H9 (cell line): ENCODE measurements at regions not wholly inside any gene's neighbourhood (a gene's known extent, or its start where the extent isn't known, plus 50 kb on each side); places are given as distances from the start of the nearest gene placed in this dataset.

ENCODE experiments used
- DNase-seq: peaks from one replicate; pipeline ENCODE4 v3.0.0-alpha.2; 2017
- H2AFZ ChIP-seq: one replicate; pipeline ENCODE4 v1.6.1; 2013; ENCODE audit warnings: mild to moderate bottlenecking, low read length, control low read depth, moderate library complexity
- H2AK5ac ChIP-seq: 2 replicates; pipeline ENCODE4 v1.6.1; 2013; ENCODE audit warnings: low read length, control low read depth, mixed read lengths; ENCODE audit not compliant: insufficient read length
- H2BK120ac ChIP-seq: one replicate; pipeline ENCODE4 v1.6.1; 2013; ENCODE audit warnings: low read depth, mild to moderate bottlenecking, low read length, control low read depth, inconsistent platforms; ENCODE audit not compliant: poor library complexity, severe bottlenecking
- H2BK12ac ChIP-seq: 2 replicates; pipeline ENCODE4 v1.6.1; 2013; ENCODE audit warnings: low read length, control low read depth, mixed read lengths, low read depth; ENCODE audit not compliant: insufficient read length
- H2BK15ac ChIP-seq: 2 replicates; pipeline ENCODE4 v1.6.1; 2013; ENCODE audit warnings: low read depth, low read length, control low read depth
- H2BK20ac ChIP-seq: one replicate; pipeline ENCODE4 v1.6.1; 2013; ENCODE audit warnings: low read depth, mild to moderate bottlenecking, low read length, control low read depth, inconsistent platforms; ENCODE audit not compliant: poor library complexity, severe bottlenecking
- H2BK5ac ChIP-seq: 2 replicates; pipeline ENCODE4 v1.6.1; 2013; ENCODE audit warnings: low read length, control low read depth, mixed read lengths; ENCODE audit not compliant: insufficient read length
- H3K14ac ChIP-seq: 2 replicates; pipeline ENCODE4 v1.6.1; 2013; ENCODE audit warnings: low read length, control low read depth; ENCODE audit not compliant: insufficient read depth
- H3K18ac ChIP-seq: 2 replicates; pipeline ENCODE4 v1.6.1; 2013; ENCODE audit warnings: low read depth, mild to moderate bottlenecking, mixed read lengths, low read length, control low read depth; ENCODE audit not compliant: insufficient read length
- H3K23ac ChIP-seq: 2 replicates; pipeline ENCODE4 v1.6.1; 2013; ENCODE audit warnings: low read length, control low read depth, mixed read lengths, low read depth; ENCODE audit not compliant: insufficient read length
- H3K23me2 ChIP-seq: 2 replicates; pipeline ENCODE4 v1.6.1; 2013; ENCODE audit warnings: low read depth, mild to moderate bottlenecking, mixed read lengths, low read length, control low read depth; ENCODE audit not compliant: insufficient read length, poor library complexity, severe bottlenecking
- H3K27ac ChIP-seq: 2 replicates; pipeline ENCODE4 v1.5.1; 2013; ENCODE audit warnings: low read length, control low read depth, mixed read lengths, low read depth; ENCODE audit not compliant: insufficient read length
- H3K27me3 ChIP-seq: 2 replicates; pipeline ENCODE4 v1.6.1; 2013; ENCODE audit warnings: low read length, control low read depth, inconsistent platforms; ENCODE audit not compliant: insufficient read depth
- H3K4ac ChIP-seq: 2 replicates; pipeline ENCODE4 v1.6.1; 2013; ENCODE audit warnings: low read depth, mild to moderate bottlenecking, control low read depth, inconsistent platforms, low read length, moderate library complexity
- H3K4me1 ChIP-seq: 2 replicates; pipeline ENCODE4 v1.6.1; 2013; ENCODE audit warnings: low read length, control low read depth, inconsistent platforms; ENCODE audit not compliant: insufficient read depth
- H3K4me2 ChIP-seq: 2 replicates; pipeline ENCODE4 v1.6.1; 2013; ENCODE audit warnings: low read length, control low read depth, mixed read lengths; ENCODE audit not compliant: insufficient read length, insufficient read depth
- H3K56ac ChIP-seq: 2 replicates; pipeline ENCODE4 v1.6.1; 2013; ENCODE audit warnings: low read depth, mild to moderate bottlenecking, mixed read lengths, low read length, control low read depth; ENCODE audit not compliant: insufficient read length
- H3K79me1 ChIP-seq: 2 replicates; pipeline ENCODE4 v1.6.1; 2013; ENCODE audit warnings: low read depth, mild to moderate bottlenecking, moderate library complexity, low read length, control low read depth, inconsistent platforms; ENCODE audit not compliant: insufficient read depth, poor library complexity, severe bottlenecking
- H3K79me2 ChIP-seq: 2 replicates; pipeline ENCODE4 v1.6.1; 2013; ENCODE audit warnings: low read length, control low read depth, inconsistent platforms; ENCODE audit not compliant: insufficient read depth
- H3K9ac ChIP-seq: 2 replicates; pipeline ENCODE4 v1.6.1; 2013; ENCODE audit warnings: low read length, control low read depth, mixed read lengths; ENCODE audit not compliant: insufficient read length; ENCODE audit errors: extremely low read depth
- H3K9me3 ChIP-seq: one replicate; pipeline ENCODE4 v1.6.1; 2013; ENCODE audit warnings: low read depth, low read length, inconsistent platforms; ENCODE audit not compliant: control insufficient read depth
- H3T11ph ChIP-seq: one replicate; pipeline ENCODE4 v1.6.1; 2013; ENCODE audit warnings: mild to moderate bottlenecking, low read length, control low read depth, inconsistent platforms
- H4K20me1 ChIP-seq: one replicate; pipeline ENCODE4 v1.6.1; 2013; ENCODE audit not compliant: control insufficient read depth, insufficient read length, insufficient read depth
- H4K5ac ChIP-seq: 2 replicates; pipeline ENCODE4 v1.6.1; 2013; ENCODE audit warnings: low read depth, mild to moderate bottlenecking, mixed read lengths, low read length, control low read depth; ENCODE audit not compliant: insufficient read length
- H4K8ac ChIP-seq: replicated peaks from 2 replicates; pipeline ENCODE4 v1.6.1; 2013; ENCODE audit warnings: low read length, control low read depth, mixed read lengths, low read depth; ENCODE audit not compliant: insufficient read length
- H4K91ac ChIP-seq: 2 replicates; pipeline ENCODE4 v1.6.1; 2013; ENCODE audit warnings: low read depth, mild to moderate bottlenecking, moderate library complexity, mixed read lengths, low read length, control low read depth; ENCODE audit not compliant: insufficient read length
- H3K27ac Mint-ChIP-seq, 3 experiments: 2 replicates in 2 of 3; 3 replicates in 1 of 3; pipeline ENCODE4 v1.8.0; 2020 to 2021; ENCODE audit warnings: mixed read lengths in 3 of 3, mild to moderate bottlenecking in 1 of 3, moderate library complexity in 1 of 3
- H3K27me3 Mint-ChIP-seq: 2 replicates; pipeline ENCODE4 v1.8.0; 2021; ENCODE audit warnings: low read depth, mild to moderate bottlenecking, moderate library complexity, mixed read lengths
- H3K36me3 Mint-ChIP-seq, 3 experiments: 2 replicates in 2 of 3; 3 replicates in 1 of 3; pipeline ENCODE4 v1.8.0; 2020 to 2021; ENCODE audit warnings: low read depth in 3 of 3, mixed read lengths in 3 of 3; ENCODE audit not compliant: insufficient read depth in 1 of 3
- H3K4me1 Mint-ChIP-seq, 2 experiments: 2 replicates each; pipeline ENCODE4 v1.8.0; 2020; ENCODE audit warnings: mixed read lengths in 2 of 2
- H3K4me3 Mint-ChIP-seq, 2 experiments: 2 replicates in 1 of 2; 3 replicates in 1 of 2; pipeline ENCODE4 v1.8.0; 2020 to 2021; ENCODE audit warnings: mild to moderate bottlenecking in 2 of 2, mixed read lengths in 2 of 2, moderate library complexity in 1 of 2
- H3K9me3 Mint-ChIP-seq, 2 experiments: 2 replicates in 1 of 2; 3 replicates in 1 of 2; pipeline ENCODE4 v1.8.0; 2020; ENCODE audit warnings: mild to moderate bottlenecking in 2 of 2, mixed read lengths in 2 of 2, moderate library complexity in 1 of 2
- WGBS: extraction: QIAGEN DNeasy Blood & Tissue Kit; methylation state at CpG from one replicate; pipeline ENCODE4 v1.1.7; 2013; ENCODE audit warnings: missing lambda C conversion rate, low lambda C conversion rate, mixed read lengths; ENCODE audit not compliant: insufficient read length; ENCODE audit errors: extremely low coverage; 5-methylcytosine and 5-hydroxymethylcytosine counted together
- TF ChIP-seq, protein P1 (sequence below): fragments of 200-600 bp; sonication (generic); conservative IDR thresholded peaks from 3 replicates; pipeline ENCODE4 v1.8.0; 2021; ENCODE audit warnings: antibody characterized with exemption, mild to moderate bottlenecking

DNA sequence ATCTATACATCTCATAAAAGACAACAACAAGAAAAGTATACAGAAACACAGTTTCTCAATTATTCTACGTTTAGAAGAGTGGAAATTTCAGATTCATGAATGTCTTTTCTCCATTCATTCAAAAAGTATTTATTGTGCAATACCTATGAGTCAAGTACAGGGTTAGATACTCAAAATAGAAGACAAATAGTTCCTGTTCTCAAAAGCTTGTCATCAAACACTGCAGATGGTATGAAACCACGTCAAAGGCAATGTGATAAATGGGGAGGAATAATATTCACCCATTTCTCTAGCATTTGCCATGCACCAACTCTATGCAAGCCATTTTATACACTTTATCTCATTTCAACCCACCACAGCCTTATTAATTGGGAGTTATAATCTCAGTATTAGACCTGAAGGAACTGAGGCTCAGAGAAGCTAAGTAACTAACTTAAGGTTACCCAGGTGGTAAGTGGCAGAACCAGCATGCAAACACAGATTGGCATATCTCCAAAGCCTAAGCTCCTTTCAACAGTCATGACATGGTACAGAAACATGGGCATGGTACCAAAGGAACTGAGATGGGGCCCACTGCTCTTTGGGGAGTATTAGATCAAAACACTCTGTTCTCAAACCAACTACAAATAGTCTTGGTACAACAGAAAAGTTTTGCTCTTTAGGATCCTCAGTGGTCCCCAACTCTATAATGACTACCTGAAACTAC lies 67.2 kb upstream of the NPAS2 start:
- H2AK5ac ChIP-seq: no peak overlapping the region
- no peaks in the 10 kb centered on the region for H3K4me1 ChIP-seq
- Mint-ChIP-seq H3K36me3 (no peaks in the 10 kb centered on the region; a peak in 1 of 7 replicates), H3K27ac (no peak overlapping the region), H3K27me3 (peaks cover 16% of the 10 kb centered on the region), H3K9me3 (no peaks in the 10 kb centered on the region), H3K4me3 (no peak overlapping the region), H3K4me1 (peaks cover 3 to 4% of the 10 kb centered on the region in 2 experiments; a peak in 2 of 4 replicates)
- H3K9me3 ChIP-seq: no peaks in the 10 kb centered on the region
- H2BK120ac ChIP-seq: no peak overlapping the region
- DNase-seq: no peak
- no peak overlapping the region for H4K91ac ChIP-seq
- no peak overlapping the region for H4K5ac ChIP-seq
- no peak overlapping the region for H3K4ac ChIP-seq
- no peak overlapping the region for H3K18ac ChIP-seq
- TF ChIP-seq, protein P1, sequence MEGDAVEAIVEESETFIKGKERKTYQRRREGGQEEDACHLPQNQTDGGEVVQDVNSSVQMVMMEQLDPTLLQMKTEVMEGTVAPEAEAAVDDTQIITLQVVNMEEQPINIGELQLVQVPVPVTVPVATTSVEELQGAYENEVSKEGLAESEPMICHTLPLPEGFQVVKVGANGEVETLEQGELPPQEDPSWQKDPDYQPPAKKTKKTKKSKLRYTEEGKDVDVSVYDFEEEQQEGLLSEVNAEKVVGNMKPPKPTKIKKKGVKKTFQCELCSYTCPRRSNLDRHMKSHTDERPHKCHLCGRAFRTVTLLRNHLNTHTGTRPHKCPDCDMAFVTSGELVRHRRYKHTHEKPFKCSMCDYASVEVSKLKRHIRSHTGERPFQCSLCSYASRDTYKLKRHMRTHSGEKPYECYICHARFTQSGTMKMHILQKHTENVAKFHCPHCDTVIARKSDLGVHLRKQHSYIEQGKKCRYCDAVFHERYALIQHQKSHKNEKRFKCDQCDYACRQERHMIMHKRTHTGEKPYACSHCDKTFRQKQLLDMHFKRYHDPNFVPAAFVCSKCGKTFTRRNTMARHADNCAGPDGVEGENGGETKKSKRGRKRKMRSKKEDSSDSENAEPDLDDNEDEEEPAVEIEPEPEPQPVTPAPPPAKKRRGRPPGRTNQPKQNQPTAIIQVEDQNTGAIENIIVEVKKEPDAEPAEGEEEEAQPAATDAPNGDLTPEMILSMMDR: no peak
- no peaks in the 10 kb centered on the region for H3K79me2 ChIP-seq
- H2AFZ ChIP-seq: no peak overlapping the region
- no peak overlapping the region for H2BK20ac ChIP-seq
- H2BK15ac ChIP-seq: no peak overlapping the region
- no peaks in the 10 kb centered on the region for H3K23me2 ChIP-seq
- H3K4me2 ChIP-seq: no peak overlapping the region
- no peak overlapping the region for H3K23ac ChIP-seq
- no peaks in the 10 kb centered on the region for H3K27me3 ChIP-seq
- no peak overlapping the region for H3K27ac ChIP-seq
- no peak overlapping the region for H4K8ac ChIP-seq
- no peak overlapping the region for H3K56ac ChIP-seq
- no peak overlapping the region for H3K14ac ChIP-seq
- H2BK12ac ChIP-seq: no peak overlapping the region
- no peak overlapping the region for H2BK5ac ChIP-seq
- no peak overlapping the region for H3T11ph ChIP-seq
- WGBS: no CpG with 5 or more reads among the region's 2 CpGs
- H4K20me1 ChIP-seq: no peaks in the 10 kb centered on the region
- no peak overlapping the region for H3K9ac ChIP-seq
- no peaks in the 10 kb centered on the region for H3K79me1 ChIP-seq
